ENCODE measurements at regions not wholly inside any gene's neighbourhood (a gene's known extent, or its start where the extent isn't known, plus 50 kb on each side); places are given as distances from the start of the nearest gene placed in this dataset.
A peak's percentile ranks its signal among the peaks of the same experiment; 100 is the strongest.

- Histone ChIP-seq H3K4me3 (ENCODE audit: low read depth in 1 of 2, low read length in 2 of 2) (no peak overlapping the region), H3K27me3 (ENCODE audit: control insufficient read depth in 1 of 2, insufficient read depth in 2 of 2, low read length in 2 of 2) (peaks cover 0 to 7% of the 10 kb centered on the region in 2 donors), H3K9me3 (ENCODE audit: control insufficient read depth in 2 of 2, insufficient read depth in 1 of 2, low read depth in 1 of 2, low read length in 1 of 2) (peaks cover 0 to 3% of the 10 kb centered on the region in 2 donors), H3K4me1 (ENCODE audit: control insufficient read depth in 2 of 2, insufficient read depth in 2 of 2, low read length in 1 of 2) (no peaks in the 10 kb centered on the region), H3K36me3 (ENCODE audit: control insufficient read depth in 2 of 2, insufficient read depth in 2 of 2, low read length in 1 of 2) (no peaks in the 10 kb centered on the region), H3K27ac (ENCODE audit: low read depth in 2 of 2, low read length in 1 of 2) (no peak overlapping the region)
- WGBS, 2 donors: 65 to 73% methylated on average over 2 of the region's 2 CpGs
Observed at GRCh38 chr18:47758000-47758399, 172.5 kb downstream of the SMAD2 start.

DNA sequence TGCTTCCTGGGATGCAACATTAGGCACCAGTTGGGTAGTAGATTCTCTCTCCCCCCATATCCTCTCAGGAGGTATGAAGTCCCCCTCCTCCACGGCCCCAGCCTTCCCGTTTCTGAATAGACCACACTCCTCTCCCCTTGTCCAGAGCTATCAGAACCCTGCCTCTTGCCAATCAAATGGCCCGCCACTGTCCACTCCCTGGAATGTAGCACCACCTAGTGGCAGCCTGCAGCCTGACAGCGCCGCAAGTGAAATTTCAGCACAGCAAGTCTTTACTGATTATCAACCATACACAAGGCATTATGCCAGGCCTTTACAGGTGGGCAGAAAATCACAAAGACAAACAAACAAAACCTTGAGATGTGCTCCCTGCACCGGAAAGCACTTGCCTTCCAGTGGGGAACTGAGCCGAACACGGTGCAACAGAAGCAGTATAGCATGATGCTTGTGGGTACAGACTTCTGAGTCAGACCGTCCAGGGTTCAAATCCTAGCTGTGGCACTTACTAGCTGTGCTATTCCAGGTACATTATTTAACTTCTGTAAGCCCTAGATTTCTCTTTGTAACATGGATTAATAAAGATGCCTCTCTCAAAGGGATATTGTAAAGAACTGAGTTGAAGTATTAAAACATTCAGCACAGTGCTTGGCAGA lies 174.0 kb downstream of the SMAD2 start:
- H3K27me3 ChIP-seq (ENCODE audit: control insufficient read depth in 1 of 2, insufficient read depth in 2 of 2, low read length in 2 of 2): peaks cover 0 to 7% of the 10 kb centered on the region in 2 donors
- WGBS, 2 donors: 21 to 23% methylated on average over 9 of the region's 9 CpGs
- no peak overlapping the region for H3K27ac ChIP-seq (ENCODE audit: low read depth in 2 of 2, low read length in 1 of 2)
- peaks cover 0 to 3% of the 10 kb centered on the region in 2 donors for H3K9me3 ChIP-seq (ENCODE audit: control insufficient read depth in 2 of 2, insufficient read depth in 1 of 2, low read depth in 1 of 2, low read length in 1 of 2)
- H3K4me3 ChIP-seq (ENCODE audit: low read depth in 1 of 2, low read length in 2 of 2): no peak overlapping the region
- no peaks in the 10 kb centered on the region for H3K36me3 ChIP-seq (ENCODE audit: control insufficient read depth in 2 of 2, insufficient read depth in 2 of 2, low read length in 1 of 2)
- no peaks in the 10 kb centered on the region for H3K4me1 ChIP-seq (ENCODE audit: control insufficient read depth in 2 of 2, insufficient read depth in 2 of 2, low read length in 1 of 2)

DNA sequence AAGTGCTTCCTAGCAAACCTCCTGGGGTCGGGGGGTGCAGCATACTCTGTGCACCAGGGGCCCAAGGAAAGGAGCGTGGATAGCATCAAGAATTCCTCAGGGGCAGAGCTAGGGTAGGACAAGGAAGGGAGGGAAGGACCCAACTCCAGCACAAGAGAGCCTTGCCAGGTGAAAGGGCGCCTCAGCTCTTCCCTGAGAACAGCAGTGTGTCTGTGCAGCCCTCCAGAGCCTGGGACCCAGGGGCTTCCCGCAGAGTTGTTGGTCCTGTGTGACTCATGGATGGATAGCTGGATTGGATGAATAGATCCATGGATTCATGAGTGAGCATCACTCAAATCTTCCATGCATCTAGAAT lies 175.4 kb downstream of the SMAD2 start:
- Histone ChIP-seq H3K4me1 (ENCODE audit: control insufficient read depth in 2 of 2, insufficient read depth in 2 of 2, low read length in 1 of 2) (no peaks in the 10 kb centered on the region), H3K4me3 (ENCODE audit: low read depth in 1 of 2, low read length in 2 of 2) (no peak overlapping the region), H3K36me3 (ENCODE audit: control insufficient read depth in 2 of 2, insufficient read depth in 2 of 2, low read length in 1 of 2) (no peaks in the 10 kb centered on the region), H3K27me3 (ENCODE audit: control insufficient read depth in 1 of 2, insufficient read depth in 2 of 2, low read length in 2 of 2) (peaks cover 0 to 7% of the 10 kb centered on the region in 2 donors), H3K9me3 (ENCODE audit: control insufficient read depth in 2 of 2, insufficient read depth in 1 of 2, low read depth in 1 of 2, low read length in 1 of 2) (no peaks in the 10 kb centered on the region), H3K27ac (ENCODE audit: low read depth in 2 of 2, low read length in 1 of 2) (no peak overlapping the region)
- WGBS, 2 donors: 84 to 89% methylated on average over 4 of the region's 4 CpGs

- Histone ChIP-seq H3K4me3 (ENCODE audit: low read depth in 1 of 2, low read length in 2 of 2) (no peak overlapping the region), H3K4me1 (ENCODE audit: control insufficient read depth in 2 of 2, insufficient read depth in 2 of 2, low read length in 1 of 2) (no peaks in the 10 kb centered on the region), H3K27ac (ENCODE audit: low read depth in 2 of 2, low read length in 1 of 2) (no peak overlapping the region), H3K36me3 (ENCODE audit: control insufficient read depth in 2 of 2, insufficient read depth in 2 of 2, low read length in 1 of 2) (no peaks in the 10 kb centered on the region), H3K9me3 (ENCODE audit: control insufficient read depth in 2 of 2, insufficient read depth in 1 of 2, low read depth in 1 of 2, low read length in 1 of 2) (no peaks in the 10 kb centered on the region), H3K27me3 (ENCODE audit: control insufficient read depth in 1 of 2, insufficient read depth in 2 of 2, low read length in 2 of 2) (peaks cover 0 to 7% of the 10 kb centered on the region in 2 donors)
- 55 to 59% methylated on average over 29 of the region's 29 CpGs for WGBS, 2 donors
Observed at GRCh38 chr18:47754311-47755101, 176.0 kb downstream of the SMAD2 start.

GRCh38 chr18:47752796-47753645 lies 177.4 kb downstream of the SMAD2 start:
- H3K4me1 ChIP-seq (ENCODE audit: control insufficient read depth in 2 of 2, insufficient read depth in 2 of 2, low read length in 1 of 2): no peaks in the 10 kb centered on the region
- H3K36me3 ChIP-seq (ENCODE audit: control insufficient read depth in 2 of 2, insufficient read depth in 2 of 2, low read length in 1 of 2): no peaks in the 10 kb centered on the region
- H3K4me3 ChIP-seq (ENCODE audit: low read depth in 1 of 2, low read length in 2 of 2): no peak overlapping the region
- H3K27ac ChIP-seq (ENCODE audit: low read depth in 2 of 2, low read length in 1 of 2): no peak overlapping the region
- peaks cover 0 to 7% of the 10 kb centered on the region in 2 donors for H3K27me3 ChIP-seq (ENCODE audit: control insufficient read depth in 1 of 2, insufficient read depth in 2 of 2, low read length in 2 of 2)
- no peaks in the 10 kb centered on the region for H3K9me3 ChIP-seq (ENCODE audit: control insufficient read depth in 2 of 2, insufficient read depth in 1 of 2, low read depth in 1 of 2, low read length in 1 of 2)
- 90 to 91% methylated on average over 10 of the region's 10 CpGs for WGBS, 2 donors

- Histone ChIP-seq H3K4me1 (ENCODE audit: control insufficient read depth in 2 of 2, insufficient read depth in 2 of 2, low read length in 1 of 2) (no peaks in the 10 kb centered on the region), H3K27ac (ENCODE audit: low read depth in 2 of 2, low read length in 1 of 2) (no peak overlapping the region), H3K4me3 (ENCODE audit: low read depth in 1 of 2, low read length in 2 of 2) (no peak overlapping the region), H3K9me3 (ENCODE audit: control insufficient read depth in 2 of 2, insufficient read depth in 1 of 2, low read depth in 1 of 2, low read length in 1 of 2) (no peaks in the 10 kb centered on the region), H3K27me3 (ENCODE audit: control insufficient read depth in 1 of 2, insufficient read depth in 2 of 2, low read length in 2 of 2) (peaks cover 0 to 7% of the 10 kb centered on the region in 2 donors), H3K36me3 (ENCODE audit: control insufficient read depth in 2 of 2, insufficient read depth in 2 of 2, low read length in 1 of 2) (no peaks in the 10 kb centered on the region)
- WGBS, 2 donors: 71 to 79% methylated on average over 8 of the region's 8 CpGs
Observed at GRCh38 chr18:47750889-47751423, 179.5 kb downstream of the SMAD2 start.

- H3K9me3 ChIP-seq (ENCODE audit: control insufficient read depth in 2 of 2, insufficient read depth in 1 of 2, low read depth in 1 of 2, low read length in 1 of 2): no peaks in the 10 kb centered on the region
- no peak overlapping the region for H3K27ac ChIP-seq (ENCODE audit: low read depth in 2 of 2, low read length in 1 of 2)
- WGBS, 2 donors: 87 to 91% methylated on average over 7 of the region's 7 CpGs
- H3K36me3 ChIP-seq (ENCODE audit: control insufficient read depth in 2 of 2, insufficient read depth in 2 of 2, low read length in 1 of 2): no peaks in the 10 kb centered on the region
- H3K27me3 ChIP-seq (ENCODE audit: control insufficient read depth in 1 of 2, insufficient read depth in 2 of 2, low read length in 2 of 2): no peaks in the 10 kb centered on the region
- no peak overlapping the region for H3K4me3 ChIP-seq (ENCODE audit: low read depth in 1 of 2, low read length in 2 of 2)
- no peaks in the 10 kb centered on the region for H3K4me1 ChIP-seq (ENCODE audit: control insufficient read depth in 2 of 2, insufficient read depth in 2 of 2, low read length in 1 of 2)
Observed at GRCh38 chr18:47749600-47749973, 180.9 kb downstream of the SMAD2 start.

DNA sequence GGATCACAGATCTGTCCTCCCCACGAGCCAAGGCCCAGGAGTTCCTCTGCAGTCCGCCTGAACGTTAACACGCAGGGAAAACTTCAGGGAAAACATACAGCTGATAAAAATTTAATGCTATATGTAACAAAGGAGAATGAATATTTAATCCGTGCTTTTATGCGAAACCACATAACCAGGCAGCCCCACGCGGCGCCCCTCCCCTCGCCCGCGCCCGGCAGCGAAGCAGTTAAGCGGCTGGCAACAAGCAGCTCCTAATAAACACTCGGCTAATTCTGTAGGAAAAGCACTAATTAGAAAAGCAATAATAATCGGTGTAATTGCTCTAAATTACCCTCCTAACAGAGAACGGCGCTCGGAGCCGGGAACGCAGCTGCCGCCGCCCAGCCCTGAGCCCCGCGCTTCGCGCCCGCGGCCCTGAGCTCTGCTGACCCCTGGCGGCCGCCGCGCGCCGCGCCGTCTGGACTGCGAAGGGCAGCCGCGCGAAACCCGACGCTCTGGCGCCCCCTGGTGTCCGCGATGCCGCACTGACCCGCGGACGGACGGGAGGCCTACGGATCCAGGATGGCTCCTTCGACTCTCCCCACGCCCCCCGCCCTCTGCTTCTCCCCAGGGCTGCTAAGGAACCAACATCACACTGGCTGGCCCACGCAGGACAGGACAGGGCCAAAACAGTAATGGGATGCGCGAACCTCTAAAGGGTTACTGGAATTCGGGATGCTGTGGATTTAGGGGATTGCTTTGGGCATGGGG lies 181.4 kb downstream of the SMAD2 start:
- Histone ChIP-seq H3K27ac (ENCODE audit: low read depth in 2 of 2, low read length in 1 of 2) (no peak overlapping the region), H3K9me3 (ENCODE audit: control insufficient read depth in 2 of 2, insufficient read depth in 1 of 2, low read depth in 1 of 2, low read length in 1 of 2) (no peaks in the 10 kb centered on the region), H3K36me3 (ENCODE audit: control insufficient read depth in 2 of 2, insufficient read depth in 2 of 2, low read length in 1 of 2) (no peaks in the 10 kb centered on the region), H3K4me3 (ENCODE audit: low read depth in 1 of 2, low read length in 2 of 2) (peak overlapping the region in 1 of 2 donors; percentile 30), H3K27me3 (ENCODE audit: control insufficient read depth in 1 of 2, insufficient read depth in 2 of 2, low read length in 2 of 2) (no peaks in the 10 kb centered on the region), H3K4me1 (ENCODE audit: control insufficient read depth in 2 of 2, insufficient read depth in 2 of 2, low read length in 1 of 2) (no peaks in the 10 kb centered on the region)
- 7 to 9% methylated on average over 60 of the region's 60 CpGs for WGBS, 2 donors

All from esophagus (tissue), 2 donors.